GM18870 (cell line): ENCODE measurements at regions not wholly inside any gene's neighbourhood (a gene's known extent, or its start where the extent isn't known, plus 50 kb on each side); places are given as distances from the start of the nearest gene placed in this dataset.

Experiments used
- ATAC-seq: cut with Tn5 transposase; IDR thresholded peaks from one replicate; pipeline ENCODE4 v1.9.1; 2021; ENCODE audit warnings: moderate library complexity; ENCODE audit not compliant: unreplicated experiment

GRCh38 chr13:77425705-77426104, 98.8 kb upstream of the MYCBP2 start:
- ATAC-seq = no peak

DNA sequence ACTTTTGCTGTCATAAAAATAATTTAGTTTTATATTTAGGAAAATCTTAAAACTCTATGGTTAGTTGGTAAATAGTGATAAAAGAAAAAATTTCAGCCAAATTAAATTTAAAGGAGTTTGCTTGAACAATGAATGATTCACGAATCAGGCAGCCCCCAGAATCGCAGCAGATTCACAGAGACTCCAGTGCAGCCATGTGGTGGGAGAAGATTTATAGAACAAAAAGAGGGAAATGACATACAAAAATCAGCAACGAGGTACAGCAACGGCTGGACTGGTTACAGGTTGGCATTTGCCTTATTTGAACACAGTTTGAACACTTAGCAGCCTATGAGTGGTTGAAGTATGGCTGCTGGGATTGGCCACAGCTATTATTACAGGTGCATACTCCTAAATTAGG, 96.4 kb upstream of the MYCBP2 start:
- ATAC-seq = no peak

- no peak for ATAC-seq
These were observed 95.8 kb upstream of the MYCBP2 start for GRCh38 chr13:77422724-77423123.

- ATAC-seq = no peak
These were observed 91.0 kb upstream of the MYCBP2 start for GRCh38 chr13:77417897-77418296.

DNA sequence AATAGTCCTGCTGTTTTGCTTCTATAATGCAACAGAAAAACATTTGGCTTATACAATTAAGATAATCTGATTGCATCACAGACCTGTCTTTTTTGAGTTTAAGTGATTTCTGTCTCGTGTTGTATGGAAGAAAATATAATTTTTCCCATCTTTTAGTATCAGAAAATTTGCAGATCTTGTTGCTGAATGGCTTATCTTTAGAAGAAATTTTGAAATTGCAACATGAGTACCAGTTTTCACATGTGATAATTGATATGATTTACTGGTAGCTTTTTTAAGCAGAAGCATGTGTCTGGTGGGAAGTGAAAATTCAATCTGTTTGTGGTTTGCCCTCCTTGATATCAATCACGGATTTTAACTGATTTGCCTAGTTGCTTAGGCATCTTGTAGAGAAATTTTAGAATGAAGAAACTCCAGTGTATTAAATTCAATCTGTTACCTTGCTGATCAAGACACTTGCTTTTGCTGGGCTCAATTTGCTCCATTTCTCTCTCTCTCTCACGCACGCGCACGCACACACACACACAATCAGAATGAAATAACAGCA, 89.8 kb upstream of the MYCBP2 start:
- no peak for ATAC-seq

DNA sequence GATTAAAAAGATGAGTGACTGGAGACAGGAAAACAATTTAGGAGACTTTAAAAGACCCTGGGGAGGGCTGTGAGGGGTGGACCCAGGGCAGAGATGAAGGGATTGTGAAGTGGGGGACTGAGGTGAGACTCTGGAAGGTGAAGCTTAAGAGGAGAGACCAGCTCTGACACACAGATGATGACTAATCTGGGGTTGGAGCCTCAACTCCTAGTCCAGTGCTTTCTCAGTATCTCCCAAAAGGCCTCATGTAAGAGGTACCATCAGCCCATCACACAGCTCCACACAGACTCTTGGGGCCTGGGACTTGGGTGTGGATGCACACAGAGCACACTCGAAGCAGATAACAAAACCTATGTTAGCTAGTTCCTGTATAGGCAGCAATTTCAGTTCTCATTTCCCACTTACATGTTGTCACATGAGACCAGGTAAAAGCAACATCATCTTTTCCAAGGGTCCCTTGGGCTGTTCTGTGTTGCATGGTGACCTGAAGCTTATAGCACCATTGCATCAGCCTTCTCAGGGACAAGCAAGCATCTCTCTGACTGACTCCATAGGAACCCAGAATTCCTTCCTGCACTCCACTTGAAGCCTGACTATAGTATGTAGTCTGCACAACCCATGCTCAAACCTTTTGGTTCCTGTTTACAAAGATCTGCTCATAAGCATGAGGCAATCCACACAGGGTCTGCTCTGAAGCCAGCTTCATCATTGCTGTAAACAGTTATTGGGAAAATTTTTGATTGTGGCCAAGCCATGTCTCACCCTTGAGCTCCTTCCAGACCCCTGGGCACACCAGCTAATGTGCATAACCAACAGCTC, 88.6 kb upstream of the MYCBP2 start:
- peak; percentile 83 for ATAC-seq

DNA sequence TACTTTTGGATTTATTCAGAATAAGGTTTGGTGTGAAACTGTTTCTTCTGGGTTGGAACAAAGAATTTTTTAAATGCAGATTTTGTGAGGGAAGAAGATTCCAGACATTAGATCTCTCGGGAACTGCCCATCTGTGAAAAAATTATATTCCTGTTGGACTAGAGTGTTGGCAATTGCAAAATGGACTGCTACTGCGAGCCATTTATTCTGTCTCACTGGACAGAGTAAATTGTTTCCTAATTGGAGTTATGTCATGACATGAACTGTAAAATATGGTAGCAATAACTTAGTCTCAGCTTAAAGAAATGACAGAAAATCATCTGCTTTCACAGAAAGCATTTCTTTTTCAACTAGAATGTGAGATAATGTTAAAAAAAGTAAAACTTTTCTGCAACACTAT, 86.0 kb upstream of the MYCBP2 start:
- no peak for ATAC-seq

GRCh38 chr13:77412116-77412635, 85.3 kb upstream of the MYCBP2 start:
- no peak for ATAC-seq

- no peak for ATAC-seq
These were observed 82.5 kb upstream of the MYCBP2 start for GRCh38 chr13:77409412-77409811.

- ATAC-seq = no peak
These were observed 79.9 kb upstream of the MYCBP2 start for GRCh38 chr13:77406644-77407440.

DNA sequence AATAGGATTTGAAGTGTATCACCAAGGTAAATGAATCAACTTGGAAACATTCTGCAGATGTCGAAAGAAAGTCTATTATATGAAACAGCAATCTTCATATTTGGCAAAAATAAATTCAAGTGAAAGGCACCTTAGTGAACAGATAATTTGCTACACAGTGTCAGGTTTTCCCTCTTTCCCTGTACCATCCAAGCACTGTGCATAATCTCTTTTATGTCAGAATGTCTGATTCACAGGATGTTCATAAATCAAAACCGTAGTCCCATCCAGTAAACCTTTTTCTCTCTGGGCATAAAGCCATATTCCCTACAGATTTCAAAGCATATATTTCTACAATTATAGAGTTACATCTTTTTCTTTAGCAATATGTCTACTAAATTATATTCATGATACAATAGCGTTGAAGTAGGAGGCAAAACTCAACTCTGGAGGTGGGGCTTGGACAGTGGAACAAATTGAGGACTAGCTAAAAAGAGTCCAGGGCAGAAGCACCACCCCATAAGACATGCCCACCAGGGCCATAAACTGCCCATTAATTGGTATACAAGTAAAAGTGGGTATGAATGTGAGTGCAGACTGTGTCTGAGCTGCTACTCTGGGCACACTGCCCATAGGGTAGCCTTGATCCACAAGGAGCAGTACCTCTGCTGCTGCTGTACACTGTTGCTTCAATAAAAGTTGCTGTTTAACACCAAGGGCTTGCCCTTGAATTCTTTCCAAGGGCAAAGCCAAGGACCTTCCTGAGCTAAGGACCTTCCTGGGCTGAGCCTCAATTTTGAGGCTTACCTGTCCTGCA, 72.1 kb upstream of the MYCBP2 start:
- no peak for ATAC-seq

GRCh38 chr13:77397636-77398035, 70.7 kb upstream of the MYCBP2 start:
- ATAC-seq = no peak

DNA sequence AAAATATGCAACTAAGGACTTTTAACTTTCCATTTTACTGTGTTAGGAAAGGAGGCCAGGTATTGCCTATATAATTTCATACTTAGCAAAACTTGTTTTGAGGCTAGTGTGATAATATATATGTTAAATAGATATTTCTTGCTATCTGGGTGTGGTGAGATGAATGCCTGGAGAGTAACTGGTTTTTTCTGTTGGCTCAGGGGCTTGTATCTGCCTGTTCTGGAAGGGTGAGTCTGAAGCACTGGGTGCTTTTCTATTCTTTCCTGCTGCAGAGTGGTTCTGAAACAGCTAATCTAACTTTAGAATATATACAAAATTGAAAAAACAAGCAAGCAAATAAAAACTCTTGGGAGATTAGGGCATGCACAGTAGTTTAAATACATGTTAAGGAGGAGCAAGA, 64.6 kb upstream of the MYCBP2 start:
- no peak for ATAC-seq

- no peak for ATAC-seq
These were observed 63.5 kb upstream of the MYCBP2 start for GRCh38 chr13:77390391-77390790.

GRCh38 chr13:77389625-77390000, 62.7 kb upstream of the MYCBP2 start:
- peak; percentile 72 for ATAC-seq

DNA sequence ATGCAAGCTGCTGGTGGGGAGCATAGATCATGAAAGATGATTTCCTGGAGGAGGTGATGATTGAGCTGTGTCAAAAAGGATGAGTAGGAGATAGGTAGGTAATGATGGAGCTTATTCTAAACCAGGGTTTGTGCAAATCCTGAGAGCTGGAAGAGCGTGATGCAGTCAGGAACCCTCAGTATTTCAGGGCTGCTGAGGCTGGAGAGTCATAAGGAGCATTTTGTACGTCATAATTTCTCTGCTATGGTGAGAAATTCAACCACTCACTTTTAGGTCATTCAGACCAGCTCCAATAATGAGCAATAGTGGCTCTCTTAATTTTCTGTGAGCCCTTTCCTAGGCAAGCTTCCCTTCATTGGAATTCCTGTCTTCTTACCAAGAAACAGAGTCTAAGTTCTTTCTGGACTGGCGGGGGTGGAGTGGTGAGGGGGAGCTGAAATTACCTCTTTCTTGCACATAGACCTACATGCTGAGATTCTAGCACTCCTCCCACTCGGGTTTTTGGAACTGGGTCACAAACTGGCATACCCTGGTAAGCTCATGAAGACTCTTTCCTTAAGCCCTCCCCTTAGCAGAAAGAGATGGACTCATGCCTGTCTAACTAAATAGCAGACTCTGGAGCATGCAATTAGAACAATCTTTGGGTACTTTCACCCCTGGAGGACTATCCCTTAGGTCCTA, 62.2 kb upstream of the MYCBP2 start:
- ATAC-seq = no peak

DNA sequence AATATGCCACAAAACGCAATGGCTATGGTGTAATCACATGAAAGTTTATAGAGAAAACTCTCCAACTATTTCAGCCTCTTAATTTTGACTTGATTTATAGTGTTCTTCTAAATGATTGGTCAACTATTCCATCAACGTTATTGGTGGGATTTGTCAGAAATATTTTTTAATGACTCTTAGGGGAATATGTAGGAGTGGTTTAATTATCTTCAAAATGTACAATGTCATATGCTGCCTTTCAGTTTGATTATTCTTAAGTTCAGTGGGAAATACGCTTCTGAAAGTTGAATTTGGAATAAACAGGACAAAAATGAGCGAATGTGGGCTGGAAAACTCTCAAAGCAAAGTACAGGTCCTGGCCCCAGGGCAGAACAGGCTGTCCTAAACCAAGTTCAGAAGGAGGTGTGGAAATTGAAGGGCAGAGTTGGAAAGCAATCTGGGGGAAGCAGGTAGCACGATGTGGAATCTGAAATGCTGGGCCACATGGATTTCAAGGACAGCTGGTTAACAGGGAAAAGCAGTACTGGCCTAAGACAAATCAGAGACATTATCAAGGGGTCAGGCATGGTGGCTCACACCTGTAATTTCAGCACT, 60.8 kb upstream of the MYCBP2 start:
- ATAC-seq = no peak

- peak; percentile 54 for ATAC-seq
These were observed 60.1 kb upstream of the MYCBP2 start for GRCh38 chr13:77386880-77387606.

- ATAC-seq = no peak
These were observed 59.2 kb upstream of the MYCBP2 start for GRCh38 chr13:77386046-77386445.
